HG03460 (cell line): ENCODE measurements at regions not wholly inside any gene's neighbourhood (a gene's known extent, or its start where the extent isn't known, plus 50 kb on each side); places are given as distances from the start of the nearest gene placed in this dataset.

Source experiments
- ATAC-seq: cut with Tn5 transposase; IDR thresholded peaks from one replicate; pipeline ENCODE4 v1.9.1; 2021; ENCODE audit not compliant: unreplicated experiment

DNA sequence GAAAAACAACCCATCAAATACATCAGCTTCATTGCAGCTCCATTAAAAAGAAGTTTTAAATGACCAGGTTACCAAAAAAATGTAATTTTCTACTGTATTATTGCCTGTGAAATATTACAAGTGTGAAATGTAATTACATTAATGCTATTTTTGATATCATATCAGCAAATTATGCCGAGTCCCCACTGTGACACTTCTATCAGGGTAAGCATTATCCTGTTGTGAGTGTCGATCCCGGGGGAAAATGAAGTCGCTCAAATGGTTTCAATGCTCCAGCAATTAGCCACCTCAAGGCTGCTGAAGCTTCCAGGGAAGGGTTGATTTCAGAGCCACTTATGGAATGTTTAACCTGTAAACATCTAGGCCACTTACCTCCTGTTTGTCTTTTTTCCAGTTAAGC lies 70.4 kb downstream of the RCN1 start:
- no peak for ATAC-seq

DNA sequence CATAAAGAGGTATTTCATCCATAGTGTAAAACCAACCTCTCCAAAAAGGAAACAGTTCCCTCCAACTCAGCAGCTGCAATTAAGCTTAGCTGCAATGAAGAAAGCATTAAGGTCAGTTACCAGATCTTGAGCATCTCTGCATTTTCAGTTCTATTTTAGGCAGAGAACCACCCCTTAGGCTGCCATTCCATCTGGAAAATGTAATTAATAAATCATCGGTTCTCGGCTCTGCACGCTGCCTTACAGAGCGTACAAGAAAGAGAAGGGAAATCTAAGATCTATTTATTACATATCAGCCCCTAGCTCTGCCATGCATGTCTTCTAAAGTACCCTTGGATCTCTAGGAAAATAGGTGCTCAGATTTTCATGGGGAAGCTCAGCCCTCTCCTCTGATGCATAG lies 71.5 kb downstream of the RCN1 start:
- ATAC-seq, result no peak

DNA sequence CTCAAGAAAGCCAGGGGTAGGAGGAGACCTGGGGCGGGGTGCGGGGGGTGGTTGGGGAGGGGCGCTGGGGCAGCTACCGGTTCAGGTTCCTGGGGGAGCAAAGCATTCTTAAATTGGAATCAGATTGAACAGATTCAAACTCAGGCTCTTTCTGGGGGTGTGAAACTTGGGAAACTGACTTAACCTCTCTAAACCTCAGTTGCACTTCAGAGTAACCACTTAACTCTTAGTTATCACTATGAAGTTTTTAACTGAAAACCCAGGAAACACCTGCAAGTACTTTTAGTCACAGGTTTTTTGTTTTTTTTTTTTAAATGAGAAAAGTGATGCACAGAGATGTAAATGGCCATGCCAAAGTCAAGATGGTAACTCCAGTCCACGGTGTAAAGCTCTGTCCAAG lies 72.0 kb downstream of the RCN1 start:
- no peak for ATAC-seq

DNA sequence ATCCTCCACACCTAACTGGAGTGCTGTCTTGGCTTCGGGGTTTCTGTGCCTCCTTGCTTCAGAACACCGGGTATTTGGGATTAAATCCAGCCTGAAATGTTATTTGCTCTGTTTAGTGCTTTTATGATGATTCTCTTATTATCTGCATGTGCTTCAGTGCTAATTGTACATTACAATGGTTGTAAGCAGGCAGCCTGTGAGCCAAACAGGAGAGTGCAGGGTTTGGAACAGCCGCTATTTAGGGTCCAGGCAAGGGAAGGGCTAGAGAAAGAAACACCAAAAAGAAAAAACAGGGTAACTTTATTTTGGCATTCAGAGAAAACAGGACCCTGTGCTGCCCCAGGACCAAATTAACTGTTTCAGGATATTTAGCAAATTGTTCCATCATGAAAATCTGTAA lies 72.7 kb downstream of the RCN1 start:
- ATAC-seq, result no peak

DNA sequence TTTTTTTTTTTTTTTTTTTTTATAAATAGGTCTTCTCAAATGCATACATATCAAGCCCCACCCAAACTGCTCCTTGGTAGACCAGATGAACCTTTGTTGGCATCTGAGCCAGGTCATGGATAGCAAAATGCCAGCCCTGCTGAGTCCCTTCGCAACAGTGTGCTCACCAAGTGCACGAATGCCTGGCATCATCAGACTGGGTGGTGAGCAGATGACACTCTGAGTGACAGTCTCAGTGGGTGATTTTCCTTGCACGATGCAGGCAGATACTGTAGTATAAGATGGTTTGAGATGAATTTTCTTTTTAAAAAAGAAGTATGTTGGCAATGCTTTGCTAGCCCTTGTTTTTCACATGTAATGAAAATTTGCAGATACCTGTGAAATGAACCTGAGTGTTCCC lies 74.0 kb downstream of the RCN1 start:
- ATAC-seq, result no peak

DNA sequence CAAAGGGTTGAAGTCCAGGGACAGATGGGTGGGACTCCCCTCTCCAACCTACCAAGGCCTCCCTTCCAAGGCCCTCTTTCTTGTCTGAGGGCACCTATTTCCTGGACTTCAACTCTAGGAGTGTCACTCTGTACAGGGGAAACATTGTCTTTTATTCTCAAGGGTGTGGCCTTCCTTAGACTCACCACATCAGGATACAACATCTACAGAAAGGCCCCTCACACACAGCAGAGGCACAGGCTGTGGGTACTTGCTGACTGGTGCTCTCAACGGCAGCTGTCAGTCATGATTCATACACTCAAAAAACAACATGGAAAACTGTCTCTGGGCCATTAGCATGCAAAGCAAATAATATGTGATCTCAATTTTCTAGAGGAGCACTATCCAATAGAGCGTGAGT lies 78.0 kb downstream of the RCN1 start:
- no peak for ATAC-seq

DNA sequence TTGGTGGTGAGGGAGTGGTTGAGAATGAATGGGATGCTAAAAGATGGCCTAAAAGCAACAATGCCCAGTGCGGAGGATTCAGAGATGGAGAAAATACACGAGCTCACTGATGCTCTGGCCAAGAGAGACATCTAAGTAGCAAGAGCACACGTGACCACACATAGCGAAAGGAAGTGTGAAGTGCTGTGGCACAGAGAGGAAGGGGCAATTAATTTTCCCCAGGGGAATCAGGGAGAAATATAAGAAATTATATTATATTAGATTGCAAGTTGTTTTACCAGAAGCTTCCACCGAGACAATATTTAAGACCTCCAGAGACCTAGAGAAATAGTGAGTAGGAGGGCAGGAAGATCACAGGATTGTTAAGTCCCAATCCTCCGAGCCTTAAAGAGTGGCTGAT lies 80.6 kb downstream of the RCN1 start:
- ATAC-seq, result no peak

DNA sequence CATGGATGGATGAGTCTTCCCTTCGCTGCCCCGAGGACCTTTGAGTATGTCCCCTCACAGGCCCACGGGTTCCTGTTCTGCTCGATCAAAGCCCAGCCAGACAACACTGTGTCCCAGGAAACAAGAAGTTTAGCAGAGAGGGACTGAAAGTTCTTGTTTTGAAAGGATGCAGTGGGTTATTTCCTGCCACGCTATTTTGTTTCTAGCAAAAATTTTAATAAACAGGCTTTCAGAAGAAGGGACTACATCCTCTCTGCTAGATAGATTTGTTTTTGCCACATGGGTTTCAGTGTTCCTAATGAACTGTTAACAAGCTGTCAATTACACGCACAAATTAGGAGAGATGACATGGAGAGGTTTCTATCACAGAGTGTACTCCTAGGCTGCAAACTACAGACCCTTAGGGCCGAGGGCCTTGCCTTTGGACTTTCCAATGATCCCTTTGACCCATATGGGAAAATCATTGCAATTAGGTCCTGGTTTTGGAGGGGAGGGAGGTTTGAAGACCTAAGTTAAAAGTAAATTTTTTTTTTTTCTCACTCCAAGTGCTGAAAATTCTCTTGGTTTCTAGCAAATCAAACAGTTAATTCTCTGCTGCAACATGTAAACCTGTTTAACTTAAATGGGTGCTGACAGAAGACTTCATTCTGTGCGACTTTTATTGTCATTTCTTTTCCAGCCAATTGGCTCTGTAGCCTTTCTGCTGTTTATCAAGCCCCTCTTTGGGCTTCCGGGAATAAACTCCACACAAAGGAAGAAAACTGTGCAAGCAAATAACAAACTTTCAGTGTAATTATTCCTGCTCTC lies 81.4 kb downstream of the RCN1 start:
- ATAC-seq, result no peak

DNA sequence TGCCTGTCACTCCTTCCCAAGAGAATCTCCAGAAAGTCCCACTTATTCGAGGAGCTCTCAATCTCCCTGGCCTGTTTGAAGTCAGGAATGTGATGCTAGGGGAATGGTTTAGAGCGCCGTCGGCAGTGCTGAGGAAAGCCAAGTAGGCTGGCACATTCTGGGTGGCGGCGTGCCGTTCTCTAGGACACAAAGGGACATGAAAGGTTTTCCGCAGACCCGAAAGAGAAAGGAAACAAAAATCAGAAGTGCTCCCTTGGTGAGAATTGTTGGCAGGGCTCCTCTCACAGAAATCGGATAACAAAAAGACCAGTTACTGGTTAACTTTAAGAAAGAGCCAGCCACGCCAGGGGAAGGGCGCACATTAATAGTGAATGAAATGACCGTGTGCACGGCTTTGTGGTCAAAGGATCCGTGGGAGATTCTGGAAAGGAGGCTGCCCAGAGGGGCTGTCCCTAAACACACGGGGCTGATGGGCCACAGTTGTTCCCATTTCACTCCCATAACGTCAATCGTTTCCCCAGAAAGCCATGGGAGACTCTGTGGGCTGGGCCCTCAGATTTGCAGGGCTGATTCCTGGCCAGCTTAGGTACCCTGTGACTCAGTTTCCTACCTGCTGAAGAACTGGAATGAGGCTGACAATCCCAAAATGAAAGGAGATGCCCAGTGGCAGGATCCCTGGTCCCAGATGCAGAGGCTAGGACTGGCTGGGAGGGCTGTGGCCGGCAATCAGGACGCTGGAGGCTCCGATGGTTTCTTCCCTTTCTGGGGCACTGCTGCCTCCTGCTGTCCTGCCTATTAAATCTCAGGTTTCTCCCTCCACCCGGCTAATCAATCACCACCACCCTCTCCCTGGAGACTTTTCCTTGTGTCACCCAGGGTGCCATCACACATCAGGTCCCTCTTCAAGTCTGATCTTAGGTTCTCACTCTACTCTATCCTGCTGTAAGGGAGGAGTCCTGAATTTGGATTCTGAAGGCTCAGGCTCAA lies 82.3 kb downstream of the RCN1 start:
- no peak for ATAC-seq

DNA sequence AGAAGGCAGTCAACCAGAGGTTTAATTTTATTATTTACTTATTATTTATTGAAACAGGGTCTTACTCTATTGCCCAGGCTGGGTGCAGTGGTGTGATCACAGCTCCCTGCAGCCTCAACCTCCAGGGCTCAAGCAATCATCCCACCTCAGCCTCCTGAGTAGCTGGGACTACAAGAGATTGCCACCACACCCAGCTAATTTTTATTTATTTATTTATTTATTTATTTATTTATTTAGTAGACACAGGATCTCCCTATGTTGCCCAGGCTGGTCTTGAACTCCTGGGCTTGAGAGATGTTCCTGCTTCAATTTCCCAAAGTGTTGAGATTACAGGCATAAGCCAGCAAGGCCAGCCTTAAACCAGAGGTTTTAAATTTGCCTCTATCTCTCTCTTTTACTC lies 83.1 kb downstream of the RCN1 start:
- no peak for ATAC-seq

DNA sequence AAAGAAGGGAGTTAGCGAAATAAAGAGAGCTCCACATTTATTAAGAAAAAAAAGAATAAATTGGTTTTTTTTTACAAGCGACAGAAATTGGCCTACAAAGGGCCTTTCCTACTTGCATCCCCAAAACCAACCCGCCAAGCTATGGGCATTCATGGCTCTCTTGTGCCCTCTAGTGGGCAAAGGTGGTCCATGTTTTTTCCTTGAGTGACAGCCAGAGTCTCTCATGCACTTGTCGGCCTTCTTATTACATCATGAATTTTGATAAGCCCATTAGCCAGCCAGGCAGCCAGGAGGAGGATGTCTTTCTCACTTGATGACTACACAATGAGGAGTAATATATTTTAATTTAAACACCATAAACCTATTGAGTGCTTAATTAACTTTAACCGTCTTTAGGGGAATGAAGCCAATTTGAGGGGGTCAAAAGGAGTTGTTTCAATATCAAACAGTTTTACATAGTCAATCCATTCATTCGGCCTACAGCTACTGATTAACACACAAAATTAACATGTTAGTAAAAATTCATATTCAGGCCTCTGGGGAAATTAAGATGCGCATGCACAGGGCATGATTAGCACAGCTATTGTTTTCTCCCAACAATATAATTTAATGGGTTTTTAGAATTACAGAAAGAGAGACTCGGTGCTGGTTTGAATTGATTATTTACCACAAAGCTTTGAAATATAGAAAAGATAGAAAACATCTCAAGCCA lies 85.5 kb downstream of the RCN1 start:
- ATAC-seq, result peak; percentile 73

DNA sequence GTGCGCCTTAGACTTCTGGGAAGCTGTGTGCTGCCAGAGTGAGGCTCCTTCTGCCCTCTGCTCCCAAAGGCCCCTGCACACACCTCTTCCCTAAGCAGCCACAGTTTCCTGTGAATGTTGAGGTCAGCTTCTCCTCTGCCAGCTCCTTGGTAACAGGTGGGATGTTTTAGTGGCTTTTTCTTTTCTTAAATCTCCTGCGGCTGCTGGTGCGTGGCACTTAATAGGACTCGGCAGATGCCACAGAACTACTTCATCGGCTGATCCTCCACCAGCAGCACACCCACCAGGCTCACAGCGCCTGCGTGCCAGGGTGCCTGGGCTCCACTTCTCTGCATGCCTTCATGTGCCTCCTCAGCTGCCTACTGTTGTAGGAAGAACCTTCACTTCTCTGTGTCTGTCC lies 87.8 kb downstream of the RCN1 start:
- ATAC-seq, result no peak

DNA sequence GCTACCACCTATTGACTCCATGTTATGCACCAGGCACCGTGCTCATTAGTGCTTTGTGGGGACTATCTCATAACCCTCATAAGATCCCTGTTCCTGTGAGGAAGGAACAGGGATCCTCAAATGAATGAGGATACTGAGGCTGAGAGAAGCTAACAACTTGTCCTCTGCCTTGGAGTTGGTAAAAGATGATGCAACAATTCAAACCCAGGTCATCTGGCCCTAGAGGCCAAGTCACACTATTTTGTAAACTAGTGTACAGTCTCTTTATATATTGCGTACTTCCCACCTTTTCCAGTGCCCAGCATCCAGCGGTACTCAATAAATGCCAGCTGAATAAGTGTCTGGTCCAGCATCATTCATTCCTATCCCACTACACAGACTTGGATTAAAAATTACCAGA lies 92.6 kb downstream of the RCN1 start:
- ATAC-seq, result no peak

DNA sequence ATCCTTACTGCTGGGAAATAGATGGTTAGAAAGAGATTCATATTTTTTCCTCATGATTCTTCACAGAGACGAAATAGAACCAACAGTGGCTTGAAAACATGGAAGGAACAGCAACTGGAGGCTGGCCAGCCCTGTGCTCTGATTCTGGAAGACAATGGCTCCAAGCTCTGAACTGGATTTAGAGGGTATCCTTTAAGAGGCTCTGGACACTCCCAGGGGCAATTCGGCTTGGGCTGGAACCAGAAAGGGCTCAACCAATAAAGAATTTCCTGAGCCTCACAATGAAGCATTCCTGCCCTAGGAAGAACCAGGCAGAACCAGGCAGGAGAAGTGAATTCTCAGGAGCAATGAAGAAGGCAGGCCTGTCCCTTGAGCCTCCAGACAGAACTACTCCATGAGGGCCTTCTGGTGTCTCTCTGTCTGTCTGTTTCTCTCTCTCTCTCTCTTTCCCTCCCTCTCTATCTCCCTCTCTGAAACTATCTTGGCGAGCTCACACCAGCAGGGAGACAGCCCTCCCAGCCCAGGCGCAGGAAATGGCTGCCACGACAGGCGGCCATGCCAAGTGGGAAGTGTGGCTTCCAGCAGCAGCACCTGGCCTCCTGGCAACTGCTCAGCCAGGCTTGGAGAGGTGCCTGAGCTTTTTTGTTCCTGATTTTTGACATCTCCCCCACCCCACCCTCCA lies 93.3 kb downstream of the RCN1 start:
- ATAC-seq, result peak; percentile 35

DNA sequence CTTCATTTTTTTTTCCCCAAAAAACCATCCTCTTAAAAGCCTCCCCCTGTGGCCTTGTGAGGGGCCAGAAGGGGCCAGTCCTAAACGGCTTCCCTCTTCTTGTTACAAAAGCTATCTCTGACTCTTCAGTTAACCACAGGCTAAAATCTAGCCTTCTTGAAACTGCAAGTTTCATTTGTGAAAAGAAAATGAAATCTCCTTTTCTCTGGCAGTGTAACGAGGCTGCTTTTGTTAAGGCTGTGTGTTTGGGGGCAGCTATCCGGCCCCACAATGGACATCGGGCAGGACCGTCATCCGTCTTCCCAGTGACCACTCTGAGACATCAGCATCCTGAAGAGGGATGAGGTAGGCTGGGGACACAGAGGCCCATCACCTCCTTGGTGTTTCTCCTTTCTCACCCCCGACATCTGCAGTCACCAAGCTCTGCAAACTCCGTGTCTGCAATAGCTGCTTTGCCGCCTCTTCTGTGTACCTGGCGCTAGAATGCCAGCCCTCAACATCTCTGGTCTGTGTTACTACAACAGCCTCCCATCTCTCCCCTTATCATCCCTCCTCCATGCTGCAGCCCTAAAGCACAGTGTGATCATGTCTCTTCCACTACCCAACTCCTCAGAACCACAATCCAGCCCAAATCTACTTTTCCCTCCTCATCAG lies 94.0 kb downstream of the RCN1 start:
- ATAC-seq, result peak; percentile 55

DNA sequence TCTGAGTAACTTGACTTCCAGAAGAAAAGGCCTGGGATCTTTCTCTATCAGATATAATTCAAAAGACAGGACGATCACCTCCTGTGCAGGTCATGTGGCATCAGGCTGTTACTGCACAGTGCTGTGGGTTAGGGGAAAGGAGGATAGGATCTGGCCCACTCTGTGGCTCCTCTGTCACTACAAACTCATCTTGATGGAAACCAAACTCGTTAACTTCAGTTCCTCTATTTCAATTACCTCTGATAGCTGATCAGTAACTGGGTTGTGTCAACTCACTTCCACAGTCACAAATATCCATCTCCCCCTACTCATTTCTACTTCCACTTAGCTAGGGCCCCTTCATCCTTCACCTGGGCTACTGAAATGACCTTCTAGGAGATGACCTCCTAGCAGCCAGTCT lies 95.2 kb downstream of the RCN1 start:
- ATAC-seq, result no peak

DNA sequence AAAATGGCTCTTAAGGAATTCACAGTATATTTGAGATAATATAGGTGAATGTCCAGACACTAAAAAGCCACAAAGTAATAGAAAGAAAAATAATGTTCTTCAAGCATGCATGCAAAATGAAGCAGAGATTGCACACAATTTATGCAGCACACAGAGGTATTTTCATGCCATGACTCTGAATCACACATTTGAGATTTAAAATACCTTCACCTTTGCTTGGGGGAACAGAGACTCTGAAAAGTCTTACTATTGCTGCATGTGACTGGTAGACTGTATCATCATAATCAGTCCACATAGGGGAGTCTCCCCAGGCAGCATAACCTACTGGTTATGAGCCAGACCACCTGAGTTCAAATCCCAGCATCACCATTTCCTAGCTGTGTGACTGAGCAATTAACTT lies 96.2 kb downstream of the RCN1 start:
- ATAC-seq, result no peak

DNA sequence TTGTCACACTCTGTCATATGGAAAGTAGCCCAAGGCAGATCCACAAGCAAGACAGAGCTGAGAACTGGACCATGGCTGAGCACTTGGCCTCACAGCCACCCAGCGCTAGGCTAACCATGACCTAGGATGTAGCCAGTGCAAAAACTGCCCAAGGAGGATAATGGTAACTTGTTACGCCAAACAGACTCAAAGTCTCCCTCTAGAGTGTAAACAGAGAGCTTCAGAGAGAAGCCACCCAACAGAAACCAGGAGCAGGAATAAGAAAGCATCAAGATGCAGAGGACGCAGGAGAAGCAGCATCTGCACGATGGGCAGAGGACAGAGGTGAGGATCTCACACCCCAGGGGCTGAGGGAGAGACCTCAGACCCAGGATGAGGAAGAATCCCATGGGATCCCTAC lies 97.9 kb downstream of the RCN1 start:
- no peak for ATAC-seq

DNA sequence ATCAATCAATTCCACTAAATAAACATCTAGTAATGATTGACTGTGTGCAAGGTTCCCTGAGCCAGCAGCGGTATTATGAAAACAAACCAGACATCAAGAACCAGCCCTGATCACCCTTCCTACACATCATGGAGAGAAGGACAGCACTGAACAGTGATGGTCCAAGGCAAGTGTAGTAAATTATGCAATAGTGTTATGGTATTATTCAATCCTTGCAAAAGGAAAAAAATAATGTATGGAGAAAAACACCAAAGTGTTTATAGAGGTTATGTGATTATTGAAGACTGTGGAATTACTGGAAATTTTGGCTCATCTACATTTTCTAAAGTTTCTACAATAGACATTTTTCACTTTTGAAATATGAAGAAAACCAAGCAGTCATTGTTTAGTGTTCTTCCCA lies 105.3 kb downstream of the RCN1 start:
- no peak for ATAC-seq

DNA sequence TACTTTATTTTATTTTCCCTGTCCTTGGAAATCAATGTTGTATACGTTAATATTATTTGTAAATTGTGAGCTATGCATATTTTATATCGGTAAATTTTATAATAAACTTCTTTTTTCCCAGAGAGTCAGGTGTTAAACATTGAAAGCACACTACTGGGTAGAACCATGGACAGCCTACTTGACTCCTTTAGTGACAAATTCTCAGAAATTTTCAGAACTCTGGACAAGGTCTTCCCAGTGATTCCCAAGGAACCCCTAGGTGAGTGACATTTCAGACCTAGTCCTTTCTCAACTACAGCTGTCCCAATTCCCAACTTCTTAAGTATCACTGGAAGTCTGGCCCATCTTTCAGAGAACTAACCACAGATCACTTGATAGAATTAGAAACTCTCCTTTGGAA lies 107.2 kb downstream of the RCN1 start:
- ATAC-seq, result no peak
